ENCODE measurements at regions not wholly inside any gene's neighbourhood (a gene's known extent, or its start where the extent isn't known, plus 50 kb on each side); places are given as distances from the start of the nearest gene placed in this dataset.

- no peak for DNase-seq
Measured at GRCh38 chr14:98437113-98437512, 834.9 kb downstream of the BCL11B start.

- DNase-seq: no peak
Measured at GRCh38 chr14:98444077-98444476, 827.9 kb downstream of the BCL11B start.

- DNase-seq: no peak
Measured at GRCh38 chr14:98445718-98446117, 826.3 kb downstream of the BCL11B start.

- no peak for DNase-seq
Measured at GRCh38 chr14:98446508-98446907, 825.5 kb downstream of the BCL11B start.

- no peak for DNase-seq
Measured at GRCh38 chr14:98456231-98456630, 815.8 kb downstream of the BCL11B start.

GRCh38 chr14:98458702-98459101 lies 813.3 kb downstream of the BCL11B start:
- no peak for DNase-seq

- no peak for DNase-seq
Measured at GRCh38 chr14:98462908-98463307, 809.1 kb downstream of the BCL11B start.

GRCh38 chr14:98466807-98467206 lies 805.2 kb downstream of the BCL11B start:
- DNase-seq: no peak

- no peak for DNase-seq
Measured at GRCh38 chr14:98470663-98471062, 801.3 kb downstream of the BCL11B start.

GRCh38 chr14:98474900-98475299 lies 797.1 kb downstream of the BCL11B start:
- no peak for DNase-seq

GRCh38 chr14:98477935-98478334 lies 794.1 kb downstream of the BCL11B start:
- no peak for DNase-seq

- DNase-seq: no peak
Measured at GRCh38 chr14:98489115-98489514, 782.9 kb downstream of the BCL11B start.

- DNase-seq: no peak
Measured at GRCh38 chr14:98494582-98494981, 777.4 kb downstream of the BCL11B start.

- no peak for DNase-seq
Measured at GRCh38 chr14:98498019-98498885, 773.7 kb downstream of the BCL11B start.

- DNase-seq: no peak
Measured at GRCh38 chr14:98501335-98501734, 770.7 kb downstream of the BCL11B start.

- DNase-seq: no peak
Measured at GRCh38 chr14:98501836-98502235, 770.2 kb downstream of the BCL11B start.

GRCh38 chr14:98503086-98503815 lies 768.7 kb downstream of the BCL11B start:
- no peak for DNase-seq

GRCh38 chr14:98507264-98507663 lies 764.7 kb downstream of the BCL11B start:
- no peak for DNase-seq

- DNase-seq: no peak
Measured at GRCh38 chr14:98510392-98510791, 761.6 kb downstream of the BCL11B start.

- DNase-seq: no peak
Measured at GRCh38 chr14:98512501-98513251, 759.3 kb downstream of the BCL11B start.

GRCh38 chr14:98513558-98513957 lies 758.4 kb downstream of the BCL11B start:
- no peak for DNase-seq

GRCh38 chr14:98514016-98514415 lies 758.0 kb downstream of the BCL11B start:
- DNase-seq: no peak

- DNase-seq: no peak
Measured at GRCh38 chr14:98536256-98536655, 735.7 kb downstream of the BCL11B start.
